Gastrocnemius medialis (tissue), 4 donors: ENCODE measurements at regions not wholly inside any gene's neighbourhood (a gene's known extent, or its start where the extent isn't known, plus 50 kb on each side); places are given as distances from the start of the nearest gene placed in this dataset.

Experiments used
- POLR2A ChIP-seq, 2 donors: fragments of 450-650 bp; IDR thresholded peaks; one replicate each; pipeline ENCODE4 v1.6.1; 2017; ENCODE audit warnings: antibody characterized with exemption in 2 of 2, mild to moderate bottlenecking in 2 of 2, moderate library complexity in 2 of 2
- TF ChIP-seq, protein P1 (sequence below), 5 experiments: fragments of 450-650 bp in 3 of 5; fragments of 200-600 bp in 2 of 5; sonication (generic) in 2 of 5; IDR thresholded peaks in 4 of 5; conservative IDR thresholded peaks in 1 of 5; 1 replicate in 4 of 5; 2 replicates in 1 of 5; pipeline ENCODE4 v1.5.1; 2016 to 2019; ENCODE audit warnings: antibody characterized with exemption in 5 of 5, mild to moderate bottlenecking in 3 of 5, moderate library complexity in 3 of 5

GRCh38 chr3:181915551-181915950, 203.8 kb downstream of the SOX2 start:
- TF ChIP-seq, protein P1, sequence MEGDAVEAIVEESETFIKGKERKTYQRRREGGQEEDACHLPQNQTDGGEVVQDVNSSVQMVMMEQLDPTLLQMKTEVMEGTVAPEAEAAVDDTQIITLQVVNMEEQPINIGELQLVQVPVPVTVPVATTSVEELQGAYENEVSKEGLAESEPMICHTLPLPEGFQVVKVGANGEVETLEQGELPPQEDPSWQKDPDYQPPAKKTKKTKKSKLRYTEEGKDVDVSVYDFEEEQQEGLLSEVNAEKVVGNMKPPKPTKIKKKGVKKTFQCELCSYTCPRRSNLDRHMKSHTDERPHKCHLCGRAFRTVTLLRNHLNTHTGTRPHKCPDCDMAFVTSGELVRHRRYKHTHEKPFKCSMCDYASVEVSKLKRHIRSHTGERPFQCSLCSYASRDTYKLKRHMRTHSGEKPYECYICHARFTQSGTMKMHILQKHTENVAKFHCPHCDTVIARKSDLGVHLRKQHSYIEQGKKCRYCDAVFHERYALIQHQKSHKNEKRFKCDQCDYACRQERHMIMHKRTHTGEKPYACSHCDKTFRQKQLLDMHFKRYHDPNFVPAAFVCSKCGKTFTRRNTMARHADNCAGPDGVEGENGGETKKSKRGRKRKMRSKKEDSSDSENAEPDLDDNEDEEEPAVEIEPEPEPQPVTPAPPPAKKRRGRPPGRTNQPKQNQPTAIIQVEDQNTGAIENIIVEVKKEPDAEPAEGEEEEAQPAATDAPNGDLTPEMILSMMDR (IDR thresholded peaks at IDR 0.05 in 4 of 5, conservative IDR thresholded peaks at IDR 0.05 in 1 of 5) = no peak
- TF ChIP-seq POLR2A (IDR thresholded peaks at IDR 0.05) = no peak
